IPS DF 19.7 (cell line): ENCODE measurements at regions not wholly inside any gene's neighbourhood (a gene's known extent, or its start where the extent isn't known, plus 50 kb on each side); places are given as distances from the start of the nearest gene placed in this dataset.
"Not testable (repeated sequence)": the region's sequence is repeated elsewhere in the genome, so short reads cannot be mapped to it uniquely, and the experiment has no call there.

Source experiments
- DNase-seq: peaks from one replicate; pipeline ENCODE4 v3.0.0-alpha.2; 2013; ENCODE audit warnings: low read depth, low spot score

DNA sequence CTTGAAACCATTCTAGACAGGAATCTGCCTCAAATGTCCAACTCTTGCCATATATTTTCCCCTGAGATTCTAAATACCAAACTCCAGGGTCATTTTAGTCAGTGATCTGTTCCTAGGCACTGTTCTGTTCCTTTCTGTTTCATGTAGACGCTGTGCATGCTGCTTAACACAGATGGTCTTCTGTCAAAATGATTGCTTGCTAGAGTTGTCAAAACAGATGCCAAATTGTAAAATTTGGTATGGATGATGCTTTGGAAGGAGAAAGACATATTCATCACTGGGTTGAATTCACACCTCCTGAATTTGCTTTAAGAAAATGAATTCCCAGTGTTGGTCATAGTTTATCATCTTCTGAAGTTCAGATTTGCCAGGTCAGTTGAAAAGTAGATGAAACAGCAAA, 425.9 kb downstream of the ETS1 start:
- no peak for DNase-seq

DNA sequence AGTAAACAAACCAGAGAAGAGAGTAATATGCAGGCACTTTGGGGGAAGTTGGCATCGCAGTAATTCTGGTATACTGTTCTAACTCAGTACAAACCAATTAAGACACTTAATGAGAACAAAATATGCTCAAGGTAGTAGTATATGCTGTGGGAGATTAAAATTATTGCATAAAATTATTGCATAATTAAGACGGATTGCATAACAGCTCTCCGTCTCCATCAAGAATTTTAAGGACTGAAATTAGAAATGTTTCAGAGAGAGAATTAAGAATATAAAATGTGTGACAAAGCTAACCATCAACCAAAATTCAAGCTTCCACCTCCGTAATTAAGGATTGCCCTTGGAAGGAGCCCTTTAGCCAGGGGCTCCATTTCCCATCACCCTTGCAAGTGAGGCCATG, 428.5 kb downstream of the ETS1 start:
- DNase-seq = no peak

DNA sequence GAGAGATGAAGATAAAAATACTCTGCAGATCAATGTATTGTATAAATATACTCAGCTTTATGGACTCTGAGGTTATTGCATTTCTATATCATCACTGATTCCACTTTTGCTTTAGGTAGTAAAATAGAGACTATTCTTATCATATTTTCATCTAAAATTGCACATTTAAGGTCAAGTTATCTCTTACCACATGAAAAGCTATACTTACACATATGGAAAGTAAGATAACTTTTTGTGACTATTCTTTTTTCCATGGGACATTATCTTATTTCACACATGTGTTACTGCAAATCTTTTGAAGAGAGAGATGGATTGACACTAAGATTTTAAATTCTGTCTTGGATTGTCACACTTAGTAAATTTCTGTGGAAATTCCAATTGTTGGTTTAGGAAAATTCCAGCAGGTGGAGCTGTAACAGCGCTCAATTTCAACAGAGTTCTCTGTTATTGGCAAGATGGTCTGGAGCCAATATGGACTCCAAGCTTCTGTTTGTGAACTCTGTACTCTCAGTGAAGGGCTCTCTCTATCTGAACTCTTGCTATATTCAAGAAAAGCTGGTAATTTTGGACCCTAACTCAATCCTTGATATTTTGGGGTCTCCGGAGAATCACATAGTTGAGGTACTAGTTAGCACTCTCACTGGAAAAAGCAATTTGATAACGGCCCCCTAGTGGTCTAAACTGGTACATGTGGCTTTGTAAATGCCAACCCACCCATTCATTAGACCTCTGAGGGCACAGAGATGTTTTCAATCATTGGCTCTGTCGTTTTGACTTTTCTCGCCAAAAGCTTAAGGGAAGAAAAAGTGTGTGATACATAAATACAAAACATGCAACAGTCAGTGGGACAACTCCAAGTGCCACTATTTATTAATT, 429.7 kb downstream of the ETS1 start:
- no peak for DNase-seq

DNA sequence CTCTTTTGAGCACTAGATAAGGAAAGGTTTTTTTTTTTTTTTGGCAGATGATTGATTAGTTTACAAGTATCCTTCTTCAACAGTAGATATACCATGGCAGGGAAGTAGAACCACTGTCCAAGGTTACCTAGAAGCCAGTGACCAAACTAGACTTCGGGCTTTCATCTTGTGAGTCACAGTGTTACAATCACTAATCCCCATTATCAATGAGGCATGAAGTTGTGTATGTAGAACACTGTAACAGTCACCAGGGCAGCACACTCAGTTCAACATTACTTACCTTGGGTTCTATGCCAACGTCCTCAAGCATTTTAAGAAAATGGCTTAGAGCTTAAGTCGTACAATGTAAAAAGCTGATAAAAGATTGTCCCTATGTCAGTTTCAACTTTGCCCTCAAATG, 430.9 kb downstream of the ETS1 start:
- DNase-seq = no peak

DNA sequence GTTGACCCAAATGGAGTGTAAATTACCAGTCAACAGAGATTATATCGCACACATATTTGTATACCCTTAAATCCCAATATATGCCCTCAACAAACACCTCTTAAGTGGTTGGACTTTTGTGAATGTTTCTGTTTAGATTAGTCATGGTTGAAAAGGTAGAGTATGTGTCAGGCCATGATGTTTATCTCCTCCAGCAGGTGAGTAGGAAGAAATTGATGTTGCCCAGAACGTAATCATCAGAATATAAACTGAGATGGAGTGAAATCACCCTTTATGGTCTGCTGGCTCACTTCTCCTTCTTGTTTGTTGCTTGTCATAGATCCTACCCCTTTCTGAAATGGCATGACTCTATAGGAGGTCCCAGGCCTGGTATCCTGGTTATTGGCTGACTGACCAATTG, 431.8 kb downstream of the ETS1 start:
- no peak for DNase-seq

DNA sequence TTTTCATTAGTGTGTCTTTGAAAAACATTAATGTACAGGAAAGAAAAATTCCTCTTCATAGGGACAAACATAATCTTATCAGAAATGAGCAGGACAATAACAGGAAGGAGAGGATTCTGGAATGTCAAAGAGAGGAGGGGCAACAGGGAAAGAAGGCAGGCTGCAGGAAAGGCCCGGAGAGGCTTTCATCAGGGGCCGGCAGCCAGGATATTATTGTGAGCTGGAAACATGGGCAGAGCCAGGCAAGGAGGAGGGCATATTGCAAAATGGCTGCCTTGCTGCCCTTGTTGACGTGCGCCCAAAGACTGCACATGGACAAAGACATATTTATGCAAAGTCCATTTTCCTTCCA, 433.7 kb downstream of the ETS1 start:
- DNase-seq = no peak

DNA sequence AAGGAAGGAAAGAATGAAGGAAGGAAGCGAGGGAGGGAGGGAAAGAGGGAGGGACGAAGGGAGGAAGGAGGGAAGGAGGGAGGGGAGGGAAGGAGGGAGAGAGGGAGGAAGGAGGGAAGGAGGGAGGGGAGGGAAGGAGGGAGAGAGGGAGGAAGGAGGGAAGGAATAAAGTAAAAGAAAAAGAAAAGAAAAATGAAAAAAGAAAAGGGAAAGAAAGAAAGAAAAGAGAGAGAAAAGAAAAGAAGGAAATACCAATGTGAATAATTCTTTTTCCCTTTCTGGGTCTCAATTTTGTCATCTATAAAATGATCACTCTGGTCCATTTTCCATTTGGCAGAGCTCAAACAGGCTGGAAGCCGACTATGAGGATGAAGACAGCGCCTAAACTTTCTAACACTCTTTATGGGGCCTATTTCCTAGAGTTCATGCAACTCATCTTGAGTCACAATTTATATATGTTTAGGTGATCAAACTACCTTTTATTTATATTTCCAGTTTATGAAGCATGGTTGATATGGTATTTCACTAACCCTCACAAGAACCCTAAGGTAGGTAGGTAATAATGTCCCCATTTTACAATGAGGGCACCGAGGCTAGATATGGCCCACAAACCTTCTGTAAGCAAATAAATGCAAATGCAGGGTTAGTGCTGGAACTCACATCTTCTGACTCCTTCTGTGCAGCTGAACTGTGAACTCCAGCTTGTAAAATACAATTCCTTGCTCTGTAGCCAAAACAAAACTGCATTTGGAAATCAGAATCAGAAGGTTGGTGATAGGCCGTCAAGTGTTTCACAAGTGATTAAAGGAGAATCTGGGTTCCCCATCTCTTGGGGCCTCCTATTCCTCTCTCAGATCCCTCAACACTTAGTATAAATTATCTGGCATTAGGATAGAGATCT, 434.3 kb downstream of the ETS1 start:
- DNase-seq = no peak

DNA sequence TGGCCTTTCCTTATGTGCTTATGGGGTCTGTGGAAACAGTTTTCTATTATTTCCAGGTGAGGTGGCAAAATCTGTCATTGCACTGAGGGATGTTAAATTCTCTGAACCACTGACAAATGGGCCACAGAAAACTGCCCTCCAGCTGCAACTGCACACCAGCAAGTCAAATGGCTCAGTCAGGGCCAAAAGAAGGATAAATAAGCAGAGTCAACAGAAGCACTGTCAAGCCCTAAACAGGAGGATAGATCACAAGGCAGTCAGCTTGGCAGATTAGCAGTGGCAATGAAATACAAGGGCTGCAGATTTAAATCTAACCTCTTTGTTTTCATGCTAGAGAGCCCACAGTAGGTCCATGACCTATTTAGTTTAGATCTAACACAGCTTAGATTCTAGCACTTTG, 435.6 kb downstream of the ETS1 start:
- DNase-seq = no peak

DNA sequence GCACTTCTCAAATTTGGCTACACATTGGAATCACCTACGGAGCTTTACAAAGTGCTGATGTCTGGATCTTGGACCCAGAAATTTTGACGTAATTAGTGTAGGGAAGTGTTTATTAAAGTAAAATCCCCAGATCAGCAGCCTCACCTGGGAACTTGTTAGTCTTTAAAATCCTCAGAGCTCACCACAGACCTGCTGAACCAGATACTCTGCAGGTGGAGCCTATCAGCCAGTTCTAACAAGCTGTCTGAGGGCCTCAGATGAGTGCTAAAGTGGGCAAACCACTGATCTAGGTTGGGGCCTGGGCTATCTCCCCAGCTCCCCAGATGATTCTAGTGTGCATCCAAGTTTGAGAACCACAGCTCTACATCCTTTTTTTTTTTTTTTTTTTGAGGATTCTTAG, 436.0 kb downstream of the ETS1 start:
- DNase-seq = no peak

DNA sequence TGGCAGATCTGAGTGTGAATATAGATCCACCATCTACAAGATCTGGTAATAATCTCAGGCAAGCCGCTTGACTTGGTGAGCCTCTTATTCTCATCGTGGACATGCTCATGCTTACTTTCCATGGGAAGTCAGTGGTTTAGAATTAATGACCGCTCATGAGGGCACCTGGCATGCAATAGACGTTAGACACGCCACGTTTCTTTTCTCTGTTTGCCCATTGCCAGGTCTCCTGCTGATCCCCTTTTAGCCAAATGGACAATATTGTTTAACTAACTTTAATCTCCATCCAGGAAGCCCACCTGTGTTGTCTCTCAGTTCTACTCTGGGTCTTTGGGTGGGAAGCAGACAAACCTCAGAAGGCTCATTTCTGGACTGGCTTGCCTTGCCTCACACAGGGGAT, 439.1 kb downstream of the ETS1 start:
- no peak for DNase-seq

DNA sequence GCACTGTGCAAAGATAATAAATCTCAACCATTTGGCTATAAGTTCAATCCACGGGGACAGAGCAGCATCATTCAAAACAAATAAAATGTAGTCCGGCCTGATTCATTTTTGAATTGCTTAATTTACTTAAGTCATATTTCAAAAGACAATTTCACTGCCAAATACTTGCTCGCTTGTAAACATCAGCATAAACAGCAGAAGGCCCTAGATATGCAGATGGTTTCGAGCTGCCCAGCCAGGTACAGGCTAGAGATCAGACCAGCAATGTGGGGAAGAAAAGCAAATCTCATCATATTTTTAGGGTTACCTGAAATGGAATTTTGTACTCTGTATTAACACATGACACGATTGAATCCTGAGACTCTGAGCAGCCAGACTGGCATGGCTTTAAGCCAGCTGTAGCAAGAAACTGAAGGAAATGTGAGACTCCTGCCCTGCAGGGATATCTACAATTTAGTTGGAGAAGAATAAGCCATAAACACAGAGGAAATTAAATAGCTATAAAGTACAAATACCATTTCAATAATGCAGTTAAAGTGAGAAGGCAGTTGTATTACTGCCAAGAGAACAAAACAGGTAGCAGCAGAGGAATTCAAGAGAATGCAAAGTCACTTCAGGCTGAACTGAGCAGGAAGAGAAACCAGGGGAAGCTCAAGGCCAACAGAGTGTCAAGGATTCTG, 440.3 kb downstream of the ETS1 start:
- no peak for DNase-seq

DNA sequence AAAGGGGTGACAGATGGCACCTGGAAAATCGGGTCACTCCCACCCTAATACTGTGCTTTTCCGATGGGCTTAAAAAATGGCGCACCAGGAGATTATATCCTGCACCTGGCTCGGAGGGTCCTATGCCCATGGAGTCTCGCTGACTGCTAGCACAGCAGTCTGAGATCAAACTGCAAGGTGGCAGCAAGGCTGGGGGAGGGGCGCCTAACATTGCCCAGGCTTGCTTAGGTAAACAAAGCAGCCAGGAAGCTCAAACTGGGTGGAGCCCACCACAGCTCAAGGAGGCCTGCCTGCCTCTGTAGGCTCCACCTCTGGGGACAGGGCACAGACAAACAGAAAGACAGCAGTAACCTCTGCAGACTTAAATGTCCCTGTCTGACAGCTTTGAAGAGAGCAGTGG, 447.1 kb downstream of the ETS1 start:
- DNase-seq = not testable (repeated sequence)

DNA sequence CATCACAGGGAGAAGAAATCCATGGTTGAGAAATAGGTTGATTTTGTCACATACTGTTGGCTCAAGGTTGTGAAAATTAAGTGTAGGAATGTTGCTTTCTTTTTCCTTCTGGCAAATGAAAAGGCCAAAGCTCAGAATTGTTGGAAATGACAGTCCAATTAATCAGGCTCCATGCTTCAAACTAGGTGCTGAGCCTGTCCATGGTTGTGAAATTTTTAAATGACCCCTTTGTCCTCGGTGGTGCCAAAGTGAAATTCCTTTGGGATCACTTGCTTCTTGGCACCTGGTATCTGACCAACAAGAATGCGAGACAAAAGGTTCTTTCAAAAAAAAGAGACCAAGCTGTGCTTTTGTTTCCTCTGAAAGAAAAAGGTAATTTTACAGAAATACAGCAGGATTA, 451.9 kb downstream of the ETS1 start:
- DNase-seq = peak; percentile 7

DNA sequence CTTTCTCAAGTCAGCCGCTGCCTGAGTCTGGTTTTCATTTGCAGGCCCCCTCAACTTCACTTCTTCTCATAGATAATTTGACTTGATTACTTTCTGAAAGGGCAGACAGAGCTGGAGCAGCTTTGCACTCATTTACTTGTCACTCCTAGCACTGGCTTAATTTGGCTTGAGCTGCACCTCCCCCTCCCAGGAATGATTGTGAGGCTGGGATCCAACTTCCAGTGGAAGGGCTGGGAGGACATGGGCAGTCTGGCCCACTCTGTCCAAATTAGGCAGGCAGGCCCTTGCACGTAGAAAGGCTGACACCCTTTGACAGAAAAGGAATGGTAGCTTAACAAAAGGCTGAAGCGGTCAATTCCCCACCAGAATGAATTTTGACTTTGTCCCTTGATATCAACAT, 453.9 kb downstream of the ETS1 start:
- DNase-seq = no peak

DNA sequence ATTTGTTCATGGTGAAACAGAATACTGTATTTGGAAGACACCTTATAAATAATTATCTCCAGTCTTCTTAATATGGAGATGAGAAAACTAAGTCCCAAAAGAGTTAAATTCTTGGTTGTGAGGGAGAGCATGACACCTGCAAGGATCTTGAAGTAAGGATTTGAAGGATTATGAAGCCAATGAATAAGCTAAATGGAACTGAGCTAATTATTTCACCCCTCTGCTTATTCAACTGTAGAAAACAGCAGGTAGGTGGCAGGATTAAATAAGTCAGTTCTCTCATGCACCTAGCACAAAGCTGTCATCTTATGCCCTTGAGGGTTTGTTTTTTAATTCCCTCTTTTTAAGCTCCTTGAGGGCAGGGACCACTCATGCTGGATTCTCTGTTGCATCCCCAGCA, 457.3 kb downstream of the ETS1 start:
- no peak for DNase-seq

DNA sequence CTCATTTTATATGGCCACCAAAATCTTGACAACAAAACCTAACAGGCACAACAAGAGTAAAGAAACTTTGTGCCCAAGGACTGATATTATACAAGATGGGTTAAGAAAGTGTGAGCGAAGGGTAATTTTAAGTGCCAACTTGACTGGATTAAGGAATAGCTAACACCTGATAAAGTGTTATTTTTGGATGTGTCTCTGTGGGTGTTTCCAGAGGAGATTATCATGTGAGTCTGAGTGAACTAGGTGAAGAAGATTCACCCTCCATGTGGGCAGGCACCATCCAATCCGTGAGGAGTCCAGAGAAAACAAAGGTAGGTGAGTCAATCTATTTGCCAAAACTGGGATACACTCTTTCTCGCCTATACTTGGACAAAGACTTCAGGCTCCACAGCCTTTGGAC, 461.6 kb downstream of the ETS1 start:
- DNase-seq = no peak

DNA sequence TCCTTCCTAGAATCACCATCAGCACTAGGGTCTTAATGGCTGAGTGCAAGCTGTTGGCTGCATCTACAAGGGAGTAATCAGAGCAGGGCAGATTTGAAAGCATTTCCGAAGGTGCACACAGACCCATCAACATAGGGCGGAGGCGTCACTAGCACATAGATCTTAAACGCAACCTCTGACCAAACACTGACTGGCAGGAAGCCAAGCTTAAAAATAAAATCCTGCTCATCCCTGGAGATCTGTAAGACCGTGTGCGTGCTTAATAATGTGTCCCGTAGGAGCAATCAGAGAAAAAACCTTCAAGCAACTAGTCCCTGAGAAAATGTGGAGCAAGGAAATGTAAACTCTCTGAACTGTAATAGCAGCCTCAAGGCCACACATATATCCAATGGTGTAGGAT, 470.5 kb downstream of the ETS1 start:
- DNase-seq = no peak

DNA sequence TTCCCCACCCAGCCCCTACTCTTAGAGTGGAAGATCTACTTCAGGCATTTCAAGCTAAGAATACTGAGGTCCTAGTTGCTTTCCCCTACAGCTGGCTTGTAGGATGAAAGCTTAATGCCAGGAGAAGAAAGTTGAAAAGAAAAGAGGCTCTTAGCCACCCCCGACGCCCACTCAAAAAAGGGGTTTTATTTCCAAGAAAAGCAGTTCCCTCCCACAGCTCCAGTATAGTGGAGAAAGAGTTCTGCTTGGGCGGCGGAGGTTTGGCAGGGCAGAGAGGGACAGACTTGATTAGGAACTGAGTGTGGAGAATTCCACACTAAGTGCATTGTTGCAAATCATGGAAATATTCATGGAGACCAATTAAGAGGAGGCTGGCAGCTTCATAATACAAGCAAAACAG, 470.9 kb downstream of the ETS1 start:
- no peak for DNase-seq

DNA sequence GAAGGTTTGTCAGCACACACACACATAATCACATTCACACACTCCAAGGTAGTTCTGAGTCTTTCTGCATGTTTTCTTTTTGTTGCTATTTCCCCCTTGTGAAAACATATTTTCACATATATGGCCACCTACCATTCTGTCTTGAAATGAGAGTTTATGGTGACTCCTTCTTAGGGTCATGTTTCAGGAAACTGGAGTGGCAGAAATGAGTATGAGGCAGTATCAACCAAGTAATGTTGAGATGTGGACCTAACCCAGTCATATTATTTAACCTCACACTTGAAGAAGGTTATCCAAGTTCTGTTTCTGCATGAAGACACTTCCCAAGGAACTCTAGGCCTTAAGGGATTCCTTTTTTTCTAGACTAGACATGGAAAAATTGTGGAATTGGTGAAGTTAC, 481.4 kb downstream of the ETS1 start:
- no peak for DNase-seq

DNA sequence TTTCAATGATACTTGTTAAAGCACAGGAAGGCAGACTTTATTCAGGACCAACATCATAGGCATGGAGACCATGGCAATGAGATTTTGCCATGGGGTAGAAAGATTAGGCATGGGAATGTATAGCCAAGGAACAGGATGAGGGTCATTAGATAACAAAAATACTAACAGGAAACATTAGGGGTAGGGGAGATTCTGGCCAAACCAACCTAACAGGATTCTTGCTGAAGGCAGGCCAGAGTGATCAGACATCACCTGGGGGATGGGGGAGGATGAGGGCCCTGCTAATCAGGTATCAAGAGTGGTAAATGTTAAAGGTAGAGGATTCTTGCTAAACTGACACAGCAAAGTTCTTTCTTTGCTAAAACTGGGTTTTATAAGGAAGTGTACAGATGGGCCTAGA, 481.8 kb downstream of the ETS1 start:
- no peak for DNase-seq

DNA sequence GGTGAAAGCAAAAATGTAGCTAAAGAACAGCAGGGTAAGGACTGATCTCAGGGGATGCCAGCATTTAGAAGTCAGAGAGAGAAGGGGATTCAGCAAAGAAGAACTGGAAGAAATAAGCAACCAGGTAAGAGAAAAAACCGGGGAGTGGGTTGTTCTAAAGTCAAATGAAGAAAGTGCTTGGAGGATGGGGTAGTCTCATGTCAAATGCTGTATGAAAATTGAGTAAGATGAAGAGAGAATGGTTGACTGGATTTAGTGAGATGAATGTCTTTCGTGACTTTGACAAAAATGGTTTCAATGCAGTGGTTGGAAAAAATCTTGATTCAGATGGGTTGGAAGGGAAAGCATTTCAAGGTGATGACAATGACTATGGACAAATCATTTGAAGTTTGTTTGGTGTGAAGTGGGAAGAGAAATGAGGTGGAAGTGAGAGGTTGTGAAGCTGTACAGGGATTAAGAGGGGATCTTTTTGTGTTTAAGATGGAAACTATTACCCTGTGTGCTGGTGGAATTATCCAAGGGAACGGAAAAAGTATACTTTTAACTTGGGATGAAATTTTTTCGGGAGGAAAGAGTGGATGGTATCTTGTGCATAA, 484.0 kb downstream of the ETS1 start:
- DNase-seq = no peak

DNA sequence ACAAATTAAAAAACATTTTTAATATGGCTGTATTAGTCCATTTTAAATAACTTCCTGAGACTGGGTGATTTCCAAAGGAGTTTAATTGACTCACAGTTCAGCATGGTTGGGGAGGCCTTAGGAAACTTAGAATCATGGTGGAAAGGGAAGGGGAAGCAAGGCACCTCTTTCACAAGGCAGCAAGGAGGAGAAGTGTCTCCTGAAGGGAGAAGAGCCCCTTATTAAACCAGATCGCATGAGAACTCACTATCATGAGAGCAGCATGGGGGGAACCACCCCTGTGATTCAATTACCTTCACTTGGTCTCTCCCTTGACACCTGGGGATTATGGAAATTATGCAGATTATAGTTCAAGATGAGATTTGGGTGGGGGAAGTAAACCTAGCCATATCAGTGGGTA, 488.6 kb downstream of the ETS1 start:
- DNase-seq = no peak
